ENCODE measurements at regions not wholly inside any gene's neighbourhood (a gene's known extent, or its start where the extent isn't known, plus 50 kb on each side); places are given as distances from the start of the nearest gene placed in this dataset.

DNA sequence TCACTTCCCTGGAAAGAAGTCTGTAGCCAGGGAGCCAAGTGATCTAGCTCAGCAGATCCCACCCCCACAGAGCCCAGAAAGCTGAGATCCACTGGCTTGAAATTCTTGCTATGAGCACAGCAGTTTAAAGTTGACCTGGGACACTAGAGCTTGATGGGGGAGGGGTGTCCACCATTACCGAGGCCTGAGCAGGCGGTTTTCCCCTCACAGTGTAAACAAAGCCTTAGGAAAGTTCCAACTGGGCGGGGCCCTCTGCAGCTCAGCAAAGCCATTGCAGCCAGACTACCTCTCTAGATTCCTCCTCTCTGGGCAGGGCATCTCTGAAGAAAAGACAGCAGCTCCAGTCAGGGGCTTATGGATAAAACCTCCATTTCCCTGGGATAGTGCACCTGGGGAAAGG, 887.2 kb upstream of the LRATD1 start:
- TF ChIP-seq, protein P1, sequence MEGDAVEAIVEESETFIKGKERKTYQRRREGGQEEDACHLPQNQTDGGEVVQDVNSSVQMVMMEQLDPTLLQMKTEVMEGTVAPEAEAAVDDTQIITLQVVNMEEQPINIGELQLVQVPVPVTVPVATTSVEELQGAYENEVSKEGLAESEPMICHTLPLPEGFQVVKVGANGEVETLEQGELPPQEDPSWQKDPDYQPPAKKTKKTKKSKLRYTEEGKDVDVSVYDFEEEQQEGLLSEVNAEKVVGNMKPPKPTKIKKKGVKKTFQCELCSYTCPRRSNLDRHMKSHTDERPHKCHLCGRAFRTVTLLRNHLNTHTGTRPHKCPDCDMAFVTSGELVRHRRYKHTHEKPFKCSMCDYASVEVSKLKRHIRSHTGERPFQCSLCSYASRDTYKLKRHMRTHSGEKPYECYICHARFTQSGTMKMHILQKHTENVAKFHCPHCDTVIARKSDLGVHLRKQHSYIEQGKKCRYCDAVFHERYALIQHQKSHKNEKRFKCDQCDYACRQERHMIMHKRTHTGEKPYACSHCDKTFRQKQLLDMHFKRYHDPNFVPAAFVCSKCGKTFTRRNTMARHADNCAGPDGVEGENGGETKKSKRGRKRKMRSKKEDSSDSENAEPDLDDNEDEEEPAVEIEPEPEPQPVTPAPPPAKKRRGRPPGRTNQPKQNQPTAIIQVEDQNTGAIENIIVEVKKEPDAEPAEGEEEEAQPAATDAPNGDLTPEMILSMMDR (IDR thresholded peaks at IDR 0.05) = no peak
- no peak for TF ChIP-seq SIN3A (IDR thresholded peaks at IDR 0.05; ENCODE audit: borderline replicate concordance, insufficient read depth, low read depth, low read length)

Data from Panc1 (cell line).